HG02852 (cell line): ENCODE measurements at regions not wholly inside any gene's neighbourhood (a gene's known extent, or its start where the extent isn't known, plus 50 kb on each side); places are given as distances from the start of the nearest gene placed in this dataset.
"Not testable (repeated sequence)": the region's sequence is repeated elsewhere in the genome, so short reads cannot be mapped to it uniquely, and the experiment has no call there.

Experiments
- ATAC-seq: cut with Tn5 transposase; IDR thresholded peaks from one replicate; pipeline ENCODE4 v1.9.1; 2021; ENCODE audit warnings: mild to moderate bottlenecking, moderate library complexity; ENCODE audit not compliant: unreplicated experiment

DNA sequence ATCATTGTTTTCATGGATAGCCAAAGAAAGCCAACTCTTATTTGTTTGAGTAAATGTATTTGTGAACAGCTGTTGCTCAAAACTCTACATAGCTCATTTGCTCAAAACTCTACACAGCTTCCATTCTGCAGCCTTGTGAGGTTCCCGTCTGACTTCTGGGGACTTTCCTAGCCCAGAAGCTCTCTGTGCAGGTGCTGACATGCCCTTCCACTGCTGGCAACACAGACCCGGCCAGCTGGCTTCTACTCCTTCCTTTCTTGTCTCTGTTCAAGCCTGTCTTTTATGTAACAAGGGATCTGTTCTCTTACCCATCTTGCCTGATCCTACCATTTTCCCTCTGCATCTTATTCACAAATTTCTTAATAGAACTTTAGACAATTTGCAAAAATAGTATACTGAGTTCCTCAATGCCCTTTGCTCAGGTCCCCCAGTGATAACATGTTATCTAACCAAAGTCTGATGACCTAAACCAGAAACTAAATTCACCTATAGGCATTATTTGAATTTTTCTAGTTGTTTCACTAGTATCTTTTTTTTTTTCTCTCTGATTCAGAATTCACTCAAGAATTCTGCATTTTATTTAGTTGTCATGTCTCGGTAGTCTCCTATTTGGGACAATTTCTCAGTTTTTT, 556.5 kb upstream of the SEMA6A start:
- peak; percentile 96 for ATAC-seq

DNA sequence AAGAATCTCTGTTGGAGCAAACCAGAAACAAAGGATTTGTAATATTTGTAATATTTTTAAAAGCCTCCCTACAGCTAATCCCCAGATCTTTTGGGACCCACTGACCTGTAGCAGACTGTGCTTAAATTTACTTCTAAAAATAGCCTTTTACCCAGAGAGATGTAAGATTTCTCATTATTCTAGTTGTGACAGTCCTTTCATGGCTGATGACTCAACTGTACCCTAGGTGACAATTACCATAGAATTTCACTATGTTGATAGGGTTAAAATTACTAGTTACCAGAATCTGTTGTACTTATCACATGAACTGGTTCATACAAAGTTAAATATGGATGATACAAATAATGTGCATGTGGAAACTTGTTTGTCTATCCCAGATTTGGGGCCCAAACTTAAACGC, 543.9 kb upstream of the SEMA6A start:
- ATAC-seq, result no peak

DNA sequence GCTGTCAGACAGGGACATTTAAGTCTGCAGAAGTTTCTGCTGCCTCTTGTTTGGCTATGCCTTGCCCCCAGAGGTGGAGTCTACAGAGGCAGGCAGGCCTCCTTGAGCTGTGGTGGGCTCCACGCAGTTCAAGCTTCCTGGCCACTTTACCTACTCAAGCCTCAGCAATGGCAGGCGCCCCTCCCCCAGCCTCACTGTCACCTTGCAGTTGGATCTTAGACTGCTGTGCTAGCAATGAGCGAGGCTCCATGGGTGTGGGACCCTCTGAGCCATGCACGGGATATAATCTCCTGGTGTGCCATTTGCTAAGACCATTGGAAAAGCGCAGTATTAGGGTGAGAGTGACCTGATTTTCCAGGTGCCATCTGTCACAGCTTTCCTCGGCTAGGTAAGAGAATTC, 542.7 kb upstream of the SEMA6A start:
- not testable (repeated sequence) for ATAC-seq

DNA sequence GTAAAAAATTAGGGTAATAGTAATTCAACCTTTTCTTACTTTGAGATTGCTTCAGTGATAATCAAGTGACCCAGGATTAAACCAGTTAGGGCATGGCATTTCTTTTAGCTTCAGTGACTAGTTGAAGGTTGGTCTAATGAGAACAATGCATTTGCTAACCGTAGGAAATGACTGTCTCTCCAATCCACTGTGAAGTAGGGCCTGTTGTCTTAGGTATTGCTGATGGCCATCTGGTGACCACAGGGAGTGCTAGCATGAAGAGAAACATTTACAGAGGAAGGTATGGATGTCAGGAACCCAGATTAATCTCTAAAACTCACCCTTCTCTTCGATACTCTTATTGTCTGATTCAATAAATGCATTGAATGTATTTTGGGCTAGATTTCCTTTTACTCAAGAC, 535.9 kb upstream of the SEMA6A start:
- ATAC-seq, result no peak

DNA sequence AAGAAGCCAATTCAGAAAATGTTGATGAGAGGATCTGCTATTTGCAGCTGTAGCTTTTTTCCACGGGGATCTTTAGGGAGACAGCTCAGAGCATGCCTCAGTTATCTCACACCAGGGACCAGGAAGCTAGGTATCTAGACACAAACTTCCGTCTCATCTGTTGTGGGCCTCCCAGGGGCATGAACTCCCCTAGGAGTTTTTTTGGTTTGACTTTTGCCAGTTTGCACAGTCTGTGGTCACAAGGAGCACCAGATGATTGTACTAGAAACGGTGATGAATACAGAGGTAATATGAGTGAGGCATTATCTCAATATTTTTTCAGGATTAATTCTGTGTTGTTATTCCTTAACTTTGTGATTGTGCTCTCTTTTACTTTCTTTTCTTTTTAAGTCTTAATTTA, 533.2 kb upstream of the SEMA6A start:
- peak; percentile 48 for ATAC-seq

DNA sequence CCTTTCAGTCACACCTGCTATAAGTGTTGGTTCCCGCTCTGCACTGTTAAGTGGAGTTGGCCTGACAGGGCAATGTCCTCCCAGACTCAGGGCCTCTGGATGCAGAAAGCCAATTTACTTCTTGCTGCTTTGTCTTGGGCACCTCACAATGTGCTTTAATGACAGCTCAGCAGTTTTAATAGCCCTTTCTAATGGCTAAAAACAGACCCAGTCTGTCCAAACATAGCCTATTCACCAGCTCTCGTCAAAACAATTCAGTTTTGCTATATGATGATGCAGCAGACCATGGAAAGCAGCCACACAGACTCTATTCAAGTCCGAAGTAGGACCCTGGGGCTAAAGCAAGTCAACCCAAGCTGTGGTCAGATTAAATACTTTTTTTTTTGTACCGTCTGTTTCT, 529.1 kb upstream of the SEMA6A start:
- ATAC-seq, result no peak

DNA sequence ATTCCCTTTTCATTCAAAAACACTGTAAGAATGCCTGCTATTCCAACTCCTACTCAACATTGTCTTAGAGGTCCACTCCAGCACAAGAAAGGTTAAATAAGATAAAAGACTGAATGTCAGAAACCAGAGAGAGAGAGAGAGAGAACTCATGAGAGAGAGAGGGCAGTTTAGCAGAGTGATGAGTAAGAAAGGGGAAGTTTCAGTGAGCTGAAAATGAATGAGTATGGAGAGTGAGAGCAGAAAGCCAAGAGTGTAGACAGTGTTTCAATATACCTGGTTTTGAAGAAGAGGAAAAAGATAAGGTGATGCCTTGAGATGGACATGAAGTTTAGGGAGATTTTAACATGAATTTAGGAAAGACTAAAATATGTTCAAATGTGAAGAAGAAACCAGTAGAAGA, 528.0 kb upstream of the SEMA6A start:
- ATAC-seq, result peak; percentile 74

DNA sequence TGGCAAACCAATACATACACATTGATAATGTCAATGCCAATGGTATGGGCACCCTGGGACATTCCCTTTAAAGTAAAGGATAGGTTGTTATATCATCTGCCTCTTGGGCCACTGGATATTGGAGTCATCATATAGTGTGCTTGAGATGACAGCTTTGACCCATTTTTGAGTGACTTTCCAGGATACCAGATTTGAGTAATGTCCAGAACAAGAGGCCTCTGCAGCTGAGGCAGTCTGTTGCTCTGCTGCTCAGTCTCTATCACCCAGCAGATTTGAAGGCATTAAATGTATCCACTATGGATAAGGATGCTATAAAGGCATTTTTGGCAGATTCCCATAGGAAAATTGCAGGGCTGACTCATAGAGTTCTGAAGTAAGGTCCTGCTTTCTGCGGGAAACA, 525.6 kb upstream of the SEMA6A start:
- no peak for ATAC-seq

DNA sequence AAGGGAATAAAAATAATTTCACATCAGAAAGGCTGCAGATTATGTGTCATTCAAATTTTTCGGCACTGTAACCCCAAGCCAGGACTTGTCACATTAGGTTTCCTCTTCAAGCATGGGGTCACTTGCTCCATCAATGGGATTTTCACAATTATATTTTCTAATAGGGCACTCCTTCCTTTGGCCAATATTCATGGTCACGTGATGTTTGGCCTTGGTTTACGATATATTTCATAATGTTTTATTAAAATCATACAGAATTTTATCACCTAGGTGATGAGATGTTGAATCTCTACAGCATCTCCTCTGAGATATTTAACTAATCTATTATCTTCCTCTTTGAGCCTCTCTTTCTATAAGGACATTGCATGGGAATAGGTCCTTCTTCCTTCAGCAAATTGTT, 523.5 kb upstream of the SEMA6A start:
- no peak for ATAC-seq

DNA sequence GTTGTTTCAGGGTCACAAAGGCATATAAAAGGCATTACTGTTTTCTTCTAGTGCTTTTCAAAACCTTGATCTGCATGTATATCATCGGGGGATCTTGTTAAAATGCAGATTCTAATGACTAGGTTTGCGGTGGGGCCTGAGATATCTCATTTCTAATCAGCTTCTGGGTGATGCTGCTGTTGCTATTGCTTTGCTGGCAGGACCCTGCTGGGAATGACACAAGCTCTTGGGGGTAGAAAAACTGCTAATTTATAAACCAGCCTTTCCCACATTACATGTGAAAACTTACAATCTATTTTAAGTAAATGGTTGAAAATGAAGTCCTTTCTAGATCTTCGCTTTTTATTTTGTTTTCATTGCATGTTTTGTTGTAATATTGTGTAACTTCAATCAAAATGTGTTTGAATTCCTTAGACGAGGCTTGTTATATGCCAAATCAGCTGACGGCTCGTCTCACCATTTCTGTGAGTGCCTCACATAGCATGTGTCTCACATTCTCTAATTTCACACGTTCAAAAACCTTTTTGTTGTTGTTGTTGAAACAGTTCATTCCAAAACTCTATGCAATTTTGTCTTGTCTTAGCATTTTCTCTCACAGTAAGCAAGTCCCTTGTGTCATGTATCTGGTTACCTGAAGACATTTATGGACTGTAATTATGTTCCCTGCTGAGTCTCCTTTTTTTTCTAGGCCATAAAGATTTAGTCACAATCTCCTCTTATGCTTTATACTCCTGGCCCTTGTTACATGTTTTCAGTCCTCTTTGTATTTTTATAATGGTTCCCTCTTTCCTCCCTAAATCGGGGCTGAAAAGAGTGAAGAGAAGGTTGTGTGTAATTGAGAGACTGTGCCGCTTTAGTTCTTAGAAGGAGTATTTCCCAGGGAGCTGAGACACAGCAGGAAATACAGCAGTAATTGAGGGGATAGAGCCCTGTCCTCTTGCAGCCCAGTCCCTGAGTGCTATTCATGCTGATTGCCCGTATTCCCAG, 521.0 kb upstream of the SEMA6A start:
- no peak for ATAC-seq

DNA sequence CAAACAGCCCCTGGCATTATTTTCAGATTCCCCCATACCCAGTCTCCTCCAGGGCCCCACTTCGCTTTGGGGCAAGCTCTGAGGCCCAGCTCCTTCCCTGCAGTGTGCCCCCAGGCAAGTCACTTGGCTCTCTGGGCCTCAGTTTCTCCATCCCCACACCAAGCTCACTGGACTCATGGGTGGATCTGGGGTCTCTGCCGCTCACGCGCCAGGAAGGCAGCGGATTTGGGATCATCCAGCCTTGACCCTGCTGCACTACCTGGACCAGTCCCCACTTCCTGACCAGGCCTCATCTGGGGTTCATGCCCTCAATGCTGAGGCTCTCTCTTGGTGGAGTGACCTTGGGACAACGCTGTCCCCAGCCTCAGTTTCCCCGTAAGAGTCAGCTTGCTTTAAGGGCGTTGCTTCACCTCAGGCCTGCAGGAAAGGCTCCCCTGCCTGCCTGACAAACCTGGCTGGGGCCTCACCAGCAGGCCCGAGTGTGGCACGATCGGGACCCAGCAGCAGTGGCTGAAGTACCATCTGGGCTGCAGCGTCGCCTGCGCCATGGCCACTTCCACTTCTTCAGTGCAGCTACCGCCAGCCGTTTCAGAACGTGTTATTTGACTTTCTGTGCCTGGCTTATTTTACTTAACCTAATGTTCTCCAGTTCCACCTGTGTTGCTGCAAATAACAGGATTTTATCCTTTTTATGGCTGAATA, 519.6 kb upstream of the SEMA6A start:
- no peak for ATAC-seq

DNA sequence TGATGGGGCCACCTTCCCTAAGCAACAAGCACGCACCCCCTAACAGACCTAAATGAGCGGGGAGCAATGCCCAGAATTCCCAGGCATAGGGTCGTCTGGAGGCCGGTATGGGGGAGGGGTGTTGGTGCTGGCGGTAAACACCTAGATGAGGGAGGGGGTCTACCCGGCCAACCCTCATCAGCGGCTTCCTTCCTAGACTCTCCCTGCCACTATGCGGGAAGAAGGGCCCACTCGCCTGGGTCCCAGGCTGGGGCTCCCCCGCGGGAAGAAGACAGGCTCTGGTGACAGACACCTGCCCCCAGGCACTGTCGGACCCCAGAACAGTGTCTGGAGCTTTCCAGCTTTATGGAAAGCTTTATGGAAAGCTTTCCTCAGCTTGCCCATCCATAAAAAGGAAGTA, 519.0 kb upstream of the SEMA6A start:
- ATAC-seq, result no peak

DNA sequence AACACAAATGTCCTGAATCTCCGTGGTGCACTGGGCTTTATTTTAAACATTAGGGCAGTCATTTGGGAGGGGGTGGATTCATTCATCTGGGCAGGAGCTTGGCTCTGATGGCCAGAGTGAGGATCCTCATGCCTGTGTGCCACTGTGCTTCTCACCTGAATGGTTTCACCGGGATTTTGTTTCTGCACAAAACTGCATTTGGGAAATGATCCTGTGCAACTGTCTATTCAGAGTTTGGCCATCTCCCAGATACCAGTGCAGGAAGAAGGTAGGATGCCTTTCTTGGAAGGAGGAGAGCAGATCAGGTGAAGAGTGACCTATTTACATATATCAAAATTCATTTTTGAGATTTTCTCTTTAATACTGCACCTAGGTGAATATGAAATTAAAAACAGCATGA, 514.4 kb upstream of the SEMA6A start:
- ATAC-seq, result no peak

DNA sequence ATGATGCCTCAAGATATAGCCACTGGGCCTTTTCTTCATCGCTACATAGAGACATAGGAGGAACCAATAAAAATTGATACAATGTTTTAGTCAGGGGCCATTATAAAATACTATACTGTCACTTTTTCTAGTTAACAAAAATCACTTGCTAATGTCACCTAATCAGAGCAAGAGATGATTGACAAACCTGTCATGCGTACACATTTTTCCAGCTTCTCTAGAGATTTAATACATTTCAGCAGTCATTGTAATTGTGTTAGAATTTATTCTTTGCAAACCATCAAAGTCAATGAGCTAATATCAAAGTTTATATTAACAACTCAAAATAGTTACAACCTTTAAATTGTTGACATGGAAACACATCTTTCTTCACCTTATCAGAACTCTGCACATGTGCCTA, 513.6 kb upstream of the SEMA6A start:
- ATAC-seq, result no peak

DNA sequence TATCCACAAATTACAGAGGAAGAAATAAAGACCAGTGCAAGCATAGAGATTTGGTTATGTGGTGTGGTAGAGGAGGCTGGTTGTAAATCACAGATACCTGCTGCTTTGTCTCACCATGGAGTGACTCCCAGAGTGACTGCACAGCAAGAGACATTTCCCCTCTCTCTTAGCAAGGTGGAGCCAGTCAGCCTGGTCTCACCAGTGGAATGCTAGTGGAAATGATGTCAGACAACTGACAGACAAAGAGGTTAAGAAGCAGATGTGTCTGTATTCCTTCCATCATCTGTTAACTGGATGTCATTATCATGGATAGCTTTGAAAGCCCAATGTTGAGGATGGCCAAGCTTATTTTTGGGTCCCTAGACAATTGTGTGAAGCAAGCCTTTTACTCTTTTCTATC, 509.4 kb upstream of the SEMA6A start:
- no peak for ATAC-seq

DNA sequence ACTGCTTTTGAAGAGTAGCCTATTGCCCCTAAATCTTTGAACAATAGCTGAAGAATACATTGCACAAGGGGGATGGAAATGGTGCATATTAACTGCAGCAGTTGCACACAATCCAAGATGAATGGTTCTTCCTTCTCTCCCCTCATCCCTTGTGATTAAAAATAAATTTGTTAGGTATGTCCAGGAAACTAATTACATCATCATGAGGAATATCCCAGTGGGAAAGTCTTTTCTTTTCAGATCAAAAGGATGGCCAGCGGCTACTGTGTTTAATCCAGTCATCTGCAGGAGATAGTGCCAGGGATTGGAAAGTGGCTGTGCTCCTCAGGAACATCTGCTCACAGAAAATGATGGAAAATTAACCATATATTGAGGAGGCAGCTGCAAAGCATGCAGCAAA, 508.4 kb upstream of the SEMA6A start:
- no peak for ATAC-seq

DNA sequence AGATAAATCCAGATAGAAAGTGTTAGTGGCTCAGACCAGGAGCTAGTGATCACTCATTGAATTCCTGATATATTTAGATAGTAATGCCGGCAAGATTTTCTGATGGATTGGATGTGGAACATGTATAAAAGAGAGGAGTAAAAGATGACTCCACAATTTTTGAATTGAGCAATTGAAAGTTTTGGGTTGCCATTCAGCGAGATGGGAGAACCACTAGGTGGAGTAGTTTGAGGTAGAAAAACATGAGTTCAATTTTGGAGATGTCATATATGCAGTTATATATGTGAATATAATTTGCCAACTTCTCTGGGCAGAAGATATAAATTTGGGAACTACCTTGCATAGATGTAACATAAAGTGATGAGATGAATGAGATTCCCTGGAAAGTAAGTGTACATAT, 502.5 kb upstream of the SEMA6A start:
- no peak for ATAC-seq

DNA sequence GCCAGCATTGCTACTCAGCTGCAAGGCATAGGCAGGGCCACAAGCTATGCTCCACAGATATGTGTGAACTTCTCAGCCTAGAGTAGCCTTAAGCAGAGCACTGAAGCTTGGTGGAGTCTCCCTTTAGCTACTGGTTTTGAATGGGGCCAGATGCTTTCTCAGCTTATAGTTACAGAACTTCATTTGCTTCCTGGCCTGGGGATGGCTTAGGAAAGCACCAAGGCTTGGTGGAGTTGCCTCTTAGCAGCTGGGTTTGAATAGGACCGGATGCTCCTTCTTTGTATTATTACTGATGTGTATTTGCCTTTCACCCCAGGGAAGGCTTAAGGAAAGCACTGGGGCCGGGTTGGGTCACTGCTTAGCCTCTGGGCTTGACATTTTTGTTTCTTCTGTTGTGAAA, 497.8 kb upstream of the SEMA6A start:
- no peak for ATAC-seq

DNA sequence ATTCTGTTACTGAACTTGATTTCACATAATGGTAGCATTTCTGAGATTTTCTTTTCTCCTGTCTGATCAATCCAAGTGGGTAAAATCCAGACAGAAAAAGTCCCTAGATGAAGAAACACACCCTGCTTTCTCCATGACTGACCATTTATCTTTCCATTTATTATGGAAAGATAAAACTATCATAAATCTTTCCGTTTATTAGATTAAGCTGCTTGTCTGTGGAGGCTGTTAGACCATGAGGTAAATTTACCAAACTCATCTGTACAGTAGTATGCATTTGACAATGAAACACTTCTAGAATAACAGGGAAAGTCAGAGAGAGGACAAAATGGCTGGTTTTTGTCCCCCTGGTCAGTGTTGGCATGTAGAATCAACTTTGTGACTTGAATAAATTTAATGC, 491.2 kb upstream of the SEMA6A start:
- no peak for ATAC-seq

DNA sequence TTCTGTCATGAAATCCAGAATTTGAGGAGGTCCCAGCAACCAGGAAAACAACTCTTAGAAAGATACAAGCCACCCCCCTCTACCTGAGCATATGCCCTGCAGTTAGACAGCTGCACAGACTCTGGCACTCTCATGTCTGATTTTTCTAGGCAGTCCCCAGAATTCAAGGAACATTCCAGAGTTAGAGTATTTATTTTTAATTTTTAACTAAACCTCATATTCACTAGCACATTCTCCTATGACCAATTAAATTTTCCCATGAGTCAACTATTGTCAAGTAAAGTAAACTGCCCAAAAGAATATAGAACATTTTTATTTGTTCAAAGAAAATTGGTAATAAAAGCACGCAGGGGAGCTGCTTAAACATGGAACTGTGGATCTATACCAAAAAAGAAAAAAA, 490.5 kb upstream of the SEMA6A start:
- no peak for ATAC-seq

DNA sequence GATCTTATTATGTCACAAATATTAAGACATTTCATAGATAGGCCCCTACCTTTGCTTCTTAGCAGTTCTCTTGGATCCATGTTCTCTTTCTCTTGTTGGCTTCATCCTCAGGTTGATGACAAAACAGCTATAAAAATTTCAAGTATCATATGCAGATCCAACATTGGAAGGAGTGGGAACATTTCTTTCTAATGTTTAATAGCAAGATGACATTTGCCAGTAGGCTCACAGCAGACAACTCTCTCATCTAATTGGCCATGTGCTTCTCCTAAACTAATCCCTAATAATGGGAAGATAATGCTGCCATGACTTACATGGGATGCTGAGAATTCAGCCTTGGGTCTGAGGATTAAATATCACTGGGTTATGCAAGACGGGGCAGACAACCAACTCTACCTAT, 485.5 kb upstream of the SEMA6A start:
- ATAC-seq, result no peak

DNA sequence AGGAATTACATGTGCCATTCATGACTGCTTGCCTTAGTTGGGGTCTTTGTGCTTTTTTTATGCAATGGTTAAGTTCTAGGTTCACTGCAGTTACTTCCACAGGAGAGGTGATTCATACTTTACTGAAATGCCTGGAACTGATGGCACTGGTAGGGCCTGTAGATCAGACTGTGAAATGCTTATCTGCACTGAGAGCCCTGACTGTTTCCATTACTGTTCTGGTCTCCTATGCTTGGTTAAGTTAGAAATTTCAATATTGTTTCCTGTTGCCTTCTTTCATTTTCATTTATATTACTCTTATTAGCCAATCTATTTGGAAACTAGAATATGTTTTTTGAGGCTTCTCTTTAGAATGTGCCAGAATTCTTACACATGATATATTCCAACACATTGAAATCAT, 484.1 kb upstream of the SEMA6A start:
- ATAC-seq, result no peak
